ENCODE measurements at regions not wholly inside any gene's neighbourhood (a gene's known extent, or its start where the extent isn't known, plus 50 kb on each side); places are given as distances from the start of the nearest gene placed in this dataset.

DNA sequence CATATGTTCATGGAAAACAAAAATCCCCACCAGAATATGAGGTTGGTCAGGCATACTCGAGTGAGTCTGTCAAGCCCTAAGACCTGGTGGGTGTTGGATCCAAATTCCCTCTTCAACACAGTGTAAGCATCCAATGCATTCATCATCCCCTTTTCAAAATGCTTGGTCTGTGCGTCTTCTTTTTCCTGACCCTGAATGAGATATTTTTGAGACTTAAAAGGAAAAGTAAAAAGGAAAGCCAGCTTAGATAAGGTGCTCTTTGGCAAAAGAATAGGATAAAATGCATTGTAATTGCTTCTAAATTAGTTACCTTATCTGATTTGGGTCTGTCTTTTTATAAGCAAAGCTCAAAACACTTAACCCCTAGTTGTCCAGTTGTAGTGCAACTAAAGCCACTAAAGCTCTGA is 331.5 kb downstream of the PTEN start:
- TF ChIP-seq GATA3 (IDR thresholded peaks at IDR 0.05; ENCODE audit: low read depth, low read length), result peak; percentile 96
- TF ChIP-seq GATA2 (IDR thresholded peaks at IDR 0.05; ENCODE audit: low read depth, low read length), result peak; percentile 89

Data from SH-SY5Y (cell line).